HG02642 (cell line): ENCODE measurements at regions not wholly inside any gene's neighbourhood (a gene's known extent, or its start where the extent isn't known, plus 50 kb on each side); places are given as distances from the start of the nearest gene placed in this dataset.
"Not testable (repeated sequence)": the region's sequence is repeated elsewhere in the genome, so short reads cannot be mapped to it uniquely, and the experiment has no call there.

Experiments
- ATAC-seq: cut with Tn5 transposase; IDR thresholded peaks from one replicate; pipeline ENCODE4 v1.9.1; 2021; ENCODE audit warnings: mild to moderate bottlenecking; ENCODE audit not compliant: unreplicated experiment, poor library complexity

DNA sequence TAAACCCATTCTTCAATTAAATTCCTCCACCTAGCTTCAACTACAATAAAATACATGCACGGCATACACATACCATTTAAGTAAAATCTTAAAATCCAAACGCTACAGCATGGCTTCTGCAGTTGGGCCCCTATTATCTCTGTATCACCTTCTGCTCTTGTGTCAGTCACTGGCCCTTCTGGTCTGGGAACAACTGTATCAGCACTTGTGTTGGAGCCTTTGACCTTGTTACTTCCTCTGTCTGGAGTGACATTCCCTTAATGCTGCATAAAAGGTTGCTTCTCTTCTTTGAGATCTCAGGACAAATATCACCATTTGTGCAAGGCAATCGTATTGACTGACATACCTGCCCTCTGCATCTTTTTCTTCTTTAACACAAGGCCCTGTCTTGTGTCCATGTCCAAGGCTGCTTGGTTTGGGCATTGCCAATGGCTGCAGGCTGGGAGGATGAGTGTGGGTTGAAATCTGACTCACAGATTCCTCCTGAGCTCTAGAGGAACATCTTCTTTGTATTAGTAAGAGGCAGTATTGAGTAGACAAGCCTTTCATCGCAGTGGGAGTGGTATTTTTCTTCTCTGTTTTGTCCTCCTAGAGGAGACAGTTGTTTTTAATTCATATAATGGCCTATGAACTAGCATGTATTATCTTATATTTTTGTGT is 267.8 kb upstream of the TRIB2 start:
- ATAC-seq, result no peak

DNA sequence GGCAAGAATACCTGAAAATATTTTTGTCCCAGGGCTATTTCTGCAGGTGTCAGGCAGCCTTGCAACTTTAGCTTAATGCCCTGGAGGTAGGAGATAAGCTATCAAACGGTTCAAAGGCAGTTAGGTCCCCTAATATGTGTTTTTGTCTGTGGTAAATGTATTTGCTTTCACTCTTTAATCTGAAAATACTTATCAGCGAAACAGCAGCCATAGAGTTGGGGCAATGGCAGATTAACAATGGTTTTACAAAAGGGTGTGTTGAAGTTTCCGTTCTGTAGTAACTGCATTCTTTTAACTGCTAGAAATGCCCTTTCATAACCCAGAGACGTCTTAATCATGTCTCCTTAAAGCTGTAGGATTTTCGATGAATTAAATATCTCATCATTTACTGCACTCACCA is 265.0 kb upstream of the TRIB2 start:
- no peak for ATAC-seq

DNA sequence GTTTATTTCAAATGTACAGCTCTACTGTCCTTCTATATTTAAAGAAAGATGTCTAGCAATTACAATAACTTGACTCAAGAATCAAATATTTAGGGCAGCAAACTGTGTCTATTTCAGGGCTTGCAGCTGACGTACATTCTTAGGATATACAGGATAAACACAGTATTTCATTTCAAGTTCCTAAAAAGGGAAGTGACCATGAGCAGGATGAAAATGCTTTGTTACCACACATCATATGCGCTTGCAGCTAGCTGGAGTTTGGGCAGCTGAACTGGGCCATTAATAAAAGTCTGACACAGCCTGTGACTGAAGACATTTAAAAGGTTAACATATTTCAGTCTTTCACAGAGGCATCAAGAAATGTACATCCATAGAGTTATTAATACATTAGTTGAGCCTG is 264.6 kb upstream of the TRIB2 start:
- no peak for ATAC-seq

DNA sequence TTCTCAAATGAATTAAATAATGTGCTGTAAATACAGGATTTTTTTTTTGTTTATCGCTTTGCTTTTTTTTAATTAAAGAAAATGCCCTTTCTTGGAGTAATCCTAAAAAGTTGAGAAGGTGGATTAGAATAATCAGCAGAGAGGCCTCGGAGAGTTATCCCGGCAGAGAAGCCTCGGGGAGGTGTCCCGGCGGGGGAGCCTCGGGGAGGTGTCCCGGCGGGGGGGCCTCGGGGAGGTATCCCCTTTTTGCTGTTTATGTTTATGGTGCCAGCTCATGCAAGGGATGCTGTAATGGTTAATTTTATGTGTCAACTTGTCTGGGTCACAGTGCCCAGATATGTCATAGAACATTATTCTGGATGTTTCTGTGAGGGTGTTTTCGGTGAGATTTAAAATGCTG is 263.0 kb upstream of the TRIB2 start:
- ATAC-seq, result no peak

DNA sequence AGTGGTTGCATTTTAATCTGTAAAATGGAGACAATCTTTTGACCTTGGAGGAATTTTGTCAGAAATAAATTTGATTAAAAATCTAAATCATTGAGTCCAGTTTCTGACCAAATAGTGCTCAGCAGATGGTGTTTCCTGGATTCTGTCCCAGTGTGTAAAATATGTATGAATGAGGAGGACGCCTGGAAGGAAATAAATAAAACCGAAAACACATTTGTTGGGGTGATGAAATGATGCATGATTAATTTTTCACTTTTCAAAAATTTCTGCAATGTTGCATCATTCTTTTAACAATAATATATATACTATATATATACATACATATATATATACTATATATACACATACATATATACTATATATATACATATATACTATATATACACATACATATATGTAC is 261.1 kb upstream of the TRIB2 start:
- ATAC-seq, result no peak

DNA sequence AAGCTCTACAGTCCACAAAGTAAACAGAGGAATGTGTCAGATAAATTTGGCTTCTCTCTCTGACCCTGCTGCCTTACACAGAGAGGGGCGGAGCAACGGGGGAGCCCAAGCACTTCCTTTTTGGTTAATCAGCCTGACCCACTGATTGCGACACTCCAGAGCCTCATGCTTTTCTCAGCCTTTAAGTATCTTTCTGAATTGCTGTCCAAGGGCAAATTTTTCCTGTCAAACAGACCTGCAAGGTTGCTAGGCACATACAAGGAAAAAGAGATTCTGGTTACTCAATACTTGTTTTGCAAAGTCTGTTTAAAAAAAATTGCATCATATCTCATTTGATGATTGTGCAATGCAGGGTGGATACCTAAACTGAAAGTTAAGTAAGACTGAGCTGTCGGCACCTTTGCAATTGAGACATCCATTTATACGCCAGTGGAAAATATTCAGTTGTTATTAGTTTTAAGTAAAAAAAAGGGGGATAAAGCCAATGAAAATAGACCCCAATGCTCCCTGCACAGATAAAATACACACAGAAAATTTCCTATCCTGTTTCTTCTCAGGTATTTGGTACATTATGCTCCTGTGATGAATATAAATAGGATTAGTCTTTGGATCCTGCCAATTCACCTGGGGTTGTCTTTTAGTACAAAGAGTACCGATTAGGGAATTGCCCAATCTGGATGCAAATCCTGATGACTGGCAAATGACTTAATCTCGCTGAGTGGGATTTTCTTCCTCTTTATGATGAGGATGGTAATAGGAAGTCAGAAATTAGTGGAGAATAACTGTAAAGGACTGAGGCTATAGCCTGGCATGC is 260.2 kb upstream of the TRIB2 start:
- ATAC-seq, result peak; percentile 96

DNA sequence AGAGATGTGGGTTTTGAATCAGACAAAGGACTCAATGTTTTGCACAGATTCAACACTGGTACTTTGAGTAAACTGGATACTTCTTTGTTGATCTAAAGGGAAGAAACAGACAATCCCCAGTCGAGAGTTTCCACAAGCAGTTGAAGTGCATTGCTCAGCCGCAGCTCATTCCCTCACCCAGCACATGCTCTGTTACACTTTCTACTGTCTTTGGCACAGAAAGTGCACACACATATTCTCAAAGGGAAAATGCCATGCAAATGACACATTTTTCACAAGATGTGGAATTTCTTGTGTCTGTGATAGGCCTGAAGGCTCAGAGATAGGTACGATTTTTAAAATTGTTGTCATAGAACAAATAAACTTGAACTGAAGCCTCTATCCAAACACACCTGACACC is 258.9 kb upstream of the TRIB2 start:
- no peak for ATAC-seq

DNA sequence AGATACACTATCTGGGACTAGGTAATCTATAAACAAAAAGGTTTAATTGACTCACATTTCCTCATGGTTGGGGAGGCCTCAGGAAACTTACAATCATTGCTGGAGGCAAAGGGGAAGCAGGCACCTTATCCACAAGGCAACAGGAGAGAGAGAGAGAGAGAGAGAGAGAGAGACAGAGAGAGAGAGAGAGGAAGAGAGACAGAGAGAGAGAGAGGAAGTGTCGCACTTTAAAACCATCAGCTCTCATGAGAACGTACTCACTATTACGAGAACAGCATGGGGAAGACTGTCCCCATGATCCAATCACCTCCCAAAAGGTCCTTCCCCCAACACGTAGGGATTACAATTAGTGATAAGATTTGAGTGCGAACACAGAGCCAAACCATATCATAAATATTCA is 253.5 kb upstream of the TRIB2 start:
- no peak for ATAC-seq

DNA sequence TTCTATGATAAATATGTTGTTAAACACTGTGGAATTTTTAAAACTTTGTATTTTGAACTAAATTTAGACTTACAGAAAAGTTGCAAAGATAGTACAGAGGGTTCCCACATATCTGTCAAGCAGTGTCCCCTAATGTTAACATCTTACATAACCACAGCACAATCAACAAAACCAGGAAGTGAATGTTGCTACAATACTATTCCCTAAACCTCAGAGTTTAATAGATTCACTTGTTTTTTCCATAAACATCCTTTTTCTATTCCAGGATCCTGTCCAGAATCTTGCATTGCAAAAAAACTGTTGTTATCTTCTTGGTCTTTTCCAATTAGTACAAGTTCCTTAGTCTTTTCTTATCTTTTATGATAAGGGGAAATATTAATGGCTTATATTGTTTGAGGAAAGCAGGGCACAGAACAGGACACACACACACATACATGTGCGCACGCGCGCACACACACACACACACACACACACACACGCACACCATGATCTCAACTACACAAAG is 251.1 kb upstream of the TRIB2 start:
- no peak for ATAC-seq

DNA sequence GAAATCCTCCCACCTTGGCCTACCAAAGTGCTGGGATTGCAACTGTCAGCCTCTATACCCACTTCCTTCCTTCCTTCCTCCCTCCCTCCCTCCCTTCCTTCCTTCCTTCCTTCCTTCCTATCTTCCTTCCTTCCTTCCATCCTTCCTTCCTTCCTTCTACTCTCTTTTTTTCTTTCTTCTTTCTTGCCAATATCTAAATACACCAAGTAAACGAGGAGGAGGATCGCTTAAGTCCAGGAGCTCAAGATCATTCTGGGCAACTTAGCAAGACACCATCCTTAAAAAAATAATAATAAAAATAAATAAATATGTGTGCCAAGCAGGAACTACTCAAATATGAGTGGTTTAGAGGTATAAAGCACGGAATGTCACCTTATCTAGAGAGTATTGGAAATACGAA is 249.4 kb upstream of the TRIB2 start:
- no peak for ATAC-seq

DNA sequence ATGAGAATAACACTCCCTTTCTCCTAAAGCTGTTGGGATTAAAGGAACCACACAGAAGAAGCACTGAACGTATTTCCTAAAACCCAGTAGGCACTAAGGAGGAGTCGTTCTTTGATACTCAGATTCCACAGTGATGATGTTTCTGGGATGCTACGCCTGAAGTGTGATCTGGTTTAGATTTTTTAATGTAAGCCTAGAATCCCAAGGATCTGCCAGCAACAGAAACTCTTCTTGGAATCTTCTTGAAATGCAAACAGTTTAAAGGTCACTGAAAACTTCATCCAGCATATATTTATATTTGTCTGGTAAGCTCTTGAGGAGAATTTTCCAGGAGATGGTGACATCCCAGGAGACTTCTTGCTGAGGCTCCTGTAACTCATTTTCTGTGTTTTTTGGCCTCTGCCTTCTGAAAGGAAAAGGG is 247.6 kb upstream of the TRIB2 start:
- no peak for ATAC-seq

DNA sequence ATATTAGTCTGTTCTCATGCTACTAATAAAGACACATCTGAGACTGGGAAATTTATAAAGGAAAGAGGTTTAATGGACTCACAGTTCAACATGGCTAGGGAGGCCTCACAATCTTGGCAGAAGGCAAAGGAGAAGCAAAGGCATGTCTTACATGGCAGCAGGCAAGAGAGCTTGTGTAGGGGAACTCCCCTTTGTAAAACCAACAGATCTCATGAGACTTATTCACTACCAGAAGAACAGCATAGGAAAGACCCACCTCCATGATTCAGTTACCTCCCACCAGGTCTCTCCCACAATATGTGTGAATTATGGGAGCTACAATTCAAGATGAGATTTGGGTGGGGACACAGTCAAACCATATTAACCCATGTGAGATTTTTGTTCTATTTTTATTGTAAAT is 244.5 kb upstream of the TRIB2 start:
- not testable (repeated sequence) for ATAC-seq

DNA sequence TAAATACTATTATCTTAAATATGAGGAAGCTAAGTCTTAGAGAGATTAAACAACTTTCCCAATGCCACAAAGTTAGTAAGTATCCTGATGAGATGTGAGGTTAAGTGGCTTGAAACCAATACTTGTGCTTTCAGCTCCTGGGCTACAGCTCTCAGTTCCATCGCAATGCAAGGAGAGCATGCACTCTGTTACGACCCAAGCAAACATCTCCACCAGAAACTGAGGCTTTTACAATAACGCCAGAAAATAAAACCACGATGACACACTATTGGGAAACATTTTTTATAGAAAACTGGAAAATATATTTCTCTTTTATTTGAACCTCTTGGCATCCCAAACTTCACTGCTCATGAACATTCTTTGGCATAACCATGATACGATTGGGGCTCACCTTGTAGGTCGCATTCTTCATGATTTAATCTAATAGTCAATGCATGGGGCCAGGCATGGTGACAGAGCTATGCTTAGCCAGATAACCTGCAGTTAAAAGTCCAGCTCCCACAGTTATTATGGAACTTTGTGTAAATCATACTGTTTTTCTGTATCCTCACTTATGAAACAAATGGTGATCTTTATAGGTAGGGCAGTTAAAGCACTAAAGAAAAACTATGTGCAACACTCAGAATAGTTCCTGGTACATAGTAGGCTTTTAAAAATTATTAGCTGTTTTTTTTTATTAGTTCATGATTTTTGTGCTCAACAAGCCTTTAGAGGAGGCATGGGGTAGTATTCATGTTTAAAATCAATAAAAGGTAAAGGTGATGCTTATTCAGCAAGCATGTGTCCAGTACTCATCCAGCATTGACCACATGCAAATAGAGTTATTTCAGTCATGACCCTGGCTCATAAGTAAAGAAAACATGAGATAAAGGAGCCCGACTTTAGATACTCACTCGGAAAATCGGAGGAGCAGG is 238.3 kb upstream of the TRIB2 start:
- ATAC-seq, result no peak

DNA sequence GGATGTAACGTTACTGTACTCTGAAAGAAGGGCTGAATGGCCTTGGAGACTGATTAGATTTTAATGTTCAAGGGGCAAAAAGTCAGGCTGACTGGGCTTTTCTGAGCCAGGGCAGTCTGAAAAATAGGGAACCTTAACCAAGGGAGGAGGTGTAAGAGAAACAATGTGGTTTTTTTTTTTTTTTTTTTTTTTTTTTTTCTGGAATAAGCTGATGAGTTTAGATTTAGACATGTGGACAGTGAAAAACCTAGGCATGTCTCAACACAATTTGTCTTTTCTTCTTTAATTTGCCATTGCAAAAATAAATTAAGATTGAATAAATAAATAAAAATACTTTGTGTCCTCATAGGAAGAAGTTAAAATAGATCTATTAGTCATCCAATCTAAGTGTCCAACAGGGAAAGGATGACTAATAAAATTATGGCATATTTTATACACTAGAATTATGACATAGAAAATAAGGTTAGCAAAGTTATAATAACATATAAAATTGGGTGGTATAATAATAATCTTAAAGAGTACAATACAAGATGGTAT is 237.6 kb upstream of the TRIB2 start:
- ATAC-seq, result no peak

DNA sequence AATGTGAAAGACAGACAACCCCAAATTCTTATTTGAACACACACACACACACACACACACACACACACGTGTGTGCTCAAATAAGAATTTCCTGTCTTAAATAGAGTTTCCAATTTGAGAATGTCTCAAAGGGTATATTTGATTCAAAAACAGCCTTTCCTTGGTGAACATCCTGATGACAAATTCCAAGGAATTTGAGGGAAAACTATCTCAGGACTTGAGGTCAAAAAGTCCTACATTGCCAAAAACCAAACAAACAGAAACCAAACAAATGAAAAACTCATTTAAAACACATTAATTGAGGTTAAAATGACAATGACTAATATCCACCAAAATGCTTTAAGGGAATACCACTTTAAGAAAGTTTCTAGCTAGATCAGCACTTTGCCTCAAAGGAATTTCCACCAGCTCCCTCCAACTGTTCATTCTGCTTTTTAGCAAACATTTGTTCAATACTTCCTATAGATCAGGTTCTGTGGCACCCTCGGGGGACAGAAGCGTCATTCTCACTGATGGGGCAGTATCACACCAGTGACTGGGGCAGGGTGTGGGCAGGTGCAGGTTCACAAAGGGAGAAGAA is 232.1 kb upstream of the TRIB2 start:
- no peak for ATAC-seq

DNA sequence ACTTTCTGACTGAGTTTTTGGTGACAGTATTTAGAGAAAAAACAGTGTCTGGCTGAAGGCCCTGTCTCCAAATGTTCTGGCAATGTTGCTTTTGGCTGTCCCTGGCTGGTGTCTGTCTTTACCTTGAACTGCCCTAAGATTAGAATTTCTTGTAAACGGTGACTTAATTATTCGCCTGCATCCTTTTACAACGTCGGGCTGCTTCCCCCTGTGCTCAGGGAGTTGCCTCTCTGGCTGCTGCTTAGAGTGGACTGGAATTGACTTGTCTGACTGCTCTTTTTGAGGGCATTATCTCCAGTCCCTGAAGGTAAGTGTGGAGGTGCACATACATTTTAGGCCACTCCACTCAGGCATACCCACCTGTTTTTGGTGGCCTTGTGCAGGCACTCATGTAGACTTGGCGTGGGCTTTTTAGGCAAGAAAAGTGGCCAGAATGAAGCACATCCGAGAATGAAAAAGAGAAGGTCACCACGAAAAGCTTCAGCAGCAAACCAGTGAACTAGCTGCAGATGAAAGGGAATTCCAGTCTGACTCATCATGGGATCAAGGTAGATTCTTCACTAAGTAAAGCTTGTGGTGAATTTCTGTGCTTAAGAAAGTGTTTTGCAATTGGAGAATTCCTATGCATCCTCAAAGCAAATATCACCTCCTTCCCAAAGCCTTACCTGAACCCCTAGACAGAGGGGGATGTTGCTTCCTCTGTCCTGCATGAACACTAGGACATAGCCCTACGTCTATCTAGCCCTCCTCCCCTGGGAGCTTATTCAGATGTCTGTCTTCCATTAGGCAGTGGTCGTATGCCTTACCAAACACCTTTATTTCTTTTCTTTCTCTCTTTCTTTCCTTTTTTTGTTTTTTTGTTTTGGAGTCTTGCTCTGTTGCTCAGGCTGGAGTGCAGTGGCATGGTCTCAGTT is 230.3 kb upstream of the TRIB2 start:
- peak; percentile 74 for ATAC-seq

DNA sequence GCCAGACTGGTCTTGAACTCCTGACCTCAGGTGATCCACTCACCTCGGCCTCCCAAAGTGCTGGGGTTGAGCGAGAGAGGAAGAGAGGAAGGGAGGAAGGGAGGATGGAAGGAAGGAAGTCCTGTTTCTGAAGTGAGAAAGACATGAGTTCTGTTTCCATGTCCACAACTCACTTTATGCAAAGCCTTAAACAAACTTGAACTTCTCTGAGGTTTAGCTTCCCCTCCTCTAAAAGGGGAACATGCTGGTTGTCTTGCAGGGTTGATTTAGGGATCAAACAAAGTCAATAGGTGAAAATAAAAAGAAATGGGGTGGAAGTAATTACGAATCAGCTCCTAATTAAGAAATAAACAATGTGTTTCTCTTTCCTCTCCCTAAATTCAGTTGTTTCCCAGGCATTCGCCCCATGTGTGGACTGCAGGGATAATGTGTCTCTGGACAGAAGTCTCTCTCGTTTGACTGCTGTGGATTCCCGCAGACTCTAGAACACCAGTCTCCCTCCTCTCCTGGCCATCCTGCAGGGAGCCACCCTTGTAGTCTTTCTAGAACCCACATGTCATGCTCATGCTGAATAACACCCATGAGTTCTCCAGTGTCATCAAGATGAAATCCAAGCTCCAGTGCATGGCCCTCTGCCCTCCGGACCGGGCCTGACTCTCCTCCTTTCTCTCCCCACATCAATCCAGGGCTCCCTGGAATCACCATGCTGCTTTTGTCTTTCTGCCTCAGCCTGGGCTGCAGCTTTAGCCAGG is 229.3 kb upstream of the TRIB2 start:
- no peak for ATAC-seq
